ENCODE measurements at regions not wholly inside any gene's neighbourhood (a gene's known extent, or its start where the extent isn't known, plus 50 kb on each side); places are given as distances from the start of the nearest gene placed in this dataset.

- DNase-seq = no peak
- H3K9me3 ChIP-seq (replicated peaks) = no peaks in the 10 kb centered on the region
- no peak overlapping the region for H3K27ac ChIP-seq
- H3K4me3 ChIP-seq = no peak overlapping the region
- H3K4me1 ChIP-seq = no peaks in the 10 kb centered on the region
- H3K36me3 ChIP-seq = no peaks in the 10 kb centered on the region
- H3K27me3 ChIP-seq = no peaks in the 10 kb centered on the region
Observed at GRCh38 chr2:163834221-163834620, 98.4 kb upstream of the FIGN start.

- no peaks in the 10 kb centered on the region for H3K4me1 ChIP-seq
- H3K27ac ChIP-seq = no peak overlapping the region
- DNase-seq = no peak
- H3K4me3 ChIP-seq = no peak overlapping the region
- no peaks in the 10 kb centered on the region for H3K36me3 ChIP-seq
- H3K27me3 ChIP-seq = no peaks in the 10 kb centered on the region
- H3K9me3 ChIP-seq (replicated peaks) = no peaks in the 10 kb centered on the region
Observed at GRCh38 chr2:163828771-163829170, 93.0 kb upstream of the FIGN start.

GRCh38 chr2:163822033-163822432, 86.2 kb upstream of the FIGN start:
- H3K36me3 ChIP-seq = no peaks in the 10 kb centered on the region
- DNase-seq = no peak
- no peaks in the 10 kb centered on the region; the same call in 1 of the 2 replicates for H3K9me3 ChIP-seq (replicated peaks)
- H3K4me3 ChIP-seq = no peak overlapping the region
- H3K27me3 ChIP-seq = no peaks in the 10 kb centered on the region
- no peaks in the 10 kb centered on the region for H3K4me1 ChIP-seq
- H3K27ac ChIP-seq = no peak overlapping the region

GRCh38 chr2:163812926-163813520, 77.2 kb upstream of the FIGN start:
- Histone ChIP-seq H3K4me1 (no peaks in the 10 kb centered on the region), H3K27me3 (no peaks in the 10 kb centered on the region), H3K4me3 (no peak overlapping the region), H3K27ac (no peak overlapping the region), H3K36me3 (no peaks in the 10 kb centered on the region), H3K9me3 (replicated peaks) (no peaks in the 10 kb centered on the region)
- DNase-seq = no peak

- DNase-seq = no peak
- Histone ChIP-seq H3K9me3 (replicated peaks) (no peaks in the 10 kb centered on the region), H3K27ac (no peak overlapping the region), H3K36me3 (no peaks in the 10 kb centered on the region), H3K27me3 (no peaks in the 10 kb centered on the region), H3K4me3 (no peak overlapping the region), H3K4me1 (no peaks in the 10 kb centered on the region)
Observed at GRCh38 chr2:163808406-163808805, 72.6 kb upstream of the FIGN start.

- Histone ChIP-seq H3K4me1 (peaks cover 25% of the 10 kb centered on the region), H3K36me3 (no peaks in the 10 kb centered on the region), H3K27me3 (no peaks in the 10 kb centered on the region), H3K4me3 (no peak overlapping the region), H3K9me3 (replicated peaks) (no peaks in the 10 kb centered on the region), H3K27ac (no peak overlapping the region)
- DNase-seq = no peak
Observed at GRCh38 chr2:163802284-163802683, 66.5 kb upstream of the FIGN start.

GRCh38 chr2:163801486-163801885, 65.7 kb upstream of the FIGN start:
- Histone ChIP-seq H3K4me1 (peaks cover 25% of the 10 kb centered on the region), H3K4me3 (peak overlapping the region; percentile 35; the same call in 1 of the 2 replicates), H3K9me3 (replicated peaks) (no peaks in the 10 kb centered on the region), H3K27ac (peak overlapping the region; percentile 36; the same call in 1 of the 2 replicates), H3K27me3 (no peaks in the 10 kb centered on the region), H3K36me3 (no peaks in the 10 kb centered on the region)
- DNase-seq = no peak

GRCh38 chr2:163800951-163801381, 65.2 kb upstream of the FIGN start:
- Histone ChIP-seq H3K4me3 (peak overlapping the region; percentile 35), H3K36me3 (no peaks in the 10 kb centered on the region), H3K4me1 (peaks cover 25% of the 10 kb centered on the region), H3K9me3 (replicated peaks) (no peaks in the 10 kb centered on the region), H3K27ac (peak overlapping the region; percentile 36; the same call in 1 of the 2 replicates), H3K27me3 (no peaks in the 10 kb centered on the region)
- DNase-seq = peak; percentile 71 to 89

GRCh38 chr2:163799807-163800206, 64.0 kb upstream of the FIGN start:
- Histone ChIP-seq H3K36me3 (no peaks in the 10 kb centered on the region), H3K4me3 (no peak overlapping the region), H3K27ac (no peak overlapping the region), H3K27me3 (no peaks in the 10 kb centered on the region), H3K4me1 (peaks cover 25% of the 10 kb centered on the region), H3K9me3 (replicated peaks) (no peaks in the 10 kb centered on the region)
- DNase-seq = no peak

GRCh38 chr2:163794635-163795034, 58.8 kb upstream of the FIGN start:
- Histone ChIP-seq H3K36me3 (no peaks in the 10 kb centered on the region), H3K9me3 (replicated peaks) (no peaks in the 10 kb centered on the region), H3K27ac (no peak overlapping the region), H3K4me3 (no peak overlapping the region), H3K4me1 (peaks cover under 1% of the 10 kb centered on the region; the same call in 1 of the 2 replicates), H3K27me3 (no peaks in the 10 kb centered on the region)
- peak in 1 of 2 experiments; percentile 5 for DNase-seq

Data from SJCRH30 (cell line).